ENCODE measurements at regions not wholly inside any gene's neighbourhood (a gene's known extent, or its start where the extent isn't known, plus 50 kb on each side); places are given as distances from the start of the nearest gene placed in this dataset.

- TF ChIP-seq, protein P1, sequence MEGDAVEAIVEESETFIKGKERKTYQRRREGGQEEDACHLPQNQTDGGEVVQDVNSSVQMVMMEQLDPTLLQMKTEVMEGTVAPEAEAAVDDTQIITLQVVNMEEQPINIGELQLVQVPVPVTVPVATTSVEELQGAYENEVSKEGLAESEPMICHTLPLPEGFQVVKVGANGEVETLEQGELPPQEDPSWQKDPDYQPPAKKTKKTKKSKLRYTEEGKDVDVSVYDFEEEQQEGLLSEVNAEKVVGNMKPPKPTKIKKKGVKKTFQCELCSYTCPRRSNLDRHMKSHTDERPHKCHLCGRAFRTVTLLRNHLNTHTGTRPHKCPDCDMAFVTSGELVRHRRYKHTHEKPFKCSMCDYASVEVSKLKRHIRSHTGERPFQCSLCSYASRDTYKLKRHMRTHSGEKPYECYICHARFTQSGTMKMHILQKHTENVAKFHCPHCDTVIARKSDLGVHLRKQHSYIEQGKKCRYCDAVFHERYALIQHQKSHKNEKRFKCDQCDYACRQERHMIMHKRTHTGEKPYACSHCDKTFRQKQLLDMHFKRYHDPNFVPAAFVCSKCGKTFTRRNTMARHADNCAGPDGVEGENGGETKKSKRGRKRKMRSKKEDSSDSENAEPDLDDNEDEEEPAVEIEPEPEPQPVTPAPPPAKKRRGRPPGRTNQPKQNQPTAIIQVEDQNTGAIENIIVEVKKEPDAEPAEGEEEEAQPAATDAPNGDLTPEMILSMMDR (IDR thresholded peaks at IDR 0.05), result no peak
- DNase-seq (ENCODE audit: low spot score), result no peak
- no peak overlapping the region for H3K4me3 ChIP-seq
- H3K27ac ChIP-seq, result no peak overlapping the region
These were observed 724.2 kb upstream of the REG3G start for GRCh38 chr2:78301166-78301789.

DNA sequence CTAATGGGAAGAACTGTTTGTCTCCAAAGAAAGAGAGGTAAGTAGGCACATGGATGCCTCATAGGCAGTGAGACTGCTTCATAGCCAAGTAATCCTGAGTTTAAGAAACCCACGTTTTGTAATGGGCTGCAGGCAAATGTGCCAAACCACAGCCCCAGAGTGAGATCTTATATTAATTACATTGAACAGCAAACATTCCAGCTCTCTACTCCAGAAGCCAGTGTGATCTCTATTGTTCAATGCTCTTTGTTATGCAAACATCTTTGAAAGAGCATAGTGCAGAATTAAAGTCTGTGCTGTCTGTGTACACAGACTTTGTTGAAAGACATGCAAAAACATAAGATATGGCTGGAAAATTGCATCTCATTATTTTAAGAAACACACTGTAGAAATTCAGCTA, 720.8 kb upstream of the REG3G start:
- DNase-seq (ENCODE audit: low spot score), result no peak
- Histone ChIP-seq H3K27ac (no peak overlapping the region), H3K4me3 (no peak overlapping the region)
- TF ChIP-seq, protein P1 (IDR thresholded peaks at IDR 0.05), result no peak

- TF ChIP-seq, protein P1 (IDR thresholded peaks at IDR 0.05), result no peak
- DNase-seq (ENCODE audit: low spot score), result no peak
- no peak overlapping the region for H3K27ac ChIP-seq
- H3K4me3 ChIP-seq, result no peak overlapping the region
These were observed 716.0 kb upstream of the REG3G start for GRCh38 chr2:78309460-78309859.

DNA sequence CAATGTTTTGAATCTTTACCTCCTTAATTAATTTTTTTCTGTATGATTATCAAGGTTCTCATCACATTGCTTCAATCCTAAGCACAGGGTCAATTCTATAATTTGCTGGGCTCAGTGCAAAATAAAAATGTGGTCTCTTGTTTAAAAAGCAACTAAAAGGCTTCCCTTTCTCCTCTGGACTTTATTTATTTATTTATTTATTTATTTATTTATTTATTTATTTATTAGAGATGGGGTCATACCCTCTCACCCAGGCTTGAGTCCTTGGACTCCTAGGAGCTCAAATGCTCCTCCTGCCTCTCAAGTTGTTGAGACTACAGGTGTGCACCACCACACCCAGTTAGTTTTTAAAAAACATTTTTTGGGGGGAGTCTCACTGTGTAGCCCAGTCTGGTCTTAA, 710.1 kb upstream of the REG3G start:
- no peak overlapping the region for H3K27ac ChIP-seq
- no peak for DNase-seq (ENCODE audit: low spot score)
- TF ChIP-seq, protein P1 (IDR thresholded peaks at IDR 0.05), result no peak
- H3K4me3 ChIP-seq, result no peak overlapping the region

DNA sequence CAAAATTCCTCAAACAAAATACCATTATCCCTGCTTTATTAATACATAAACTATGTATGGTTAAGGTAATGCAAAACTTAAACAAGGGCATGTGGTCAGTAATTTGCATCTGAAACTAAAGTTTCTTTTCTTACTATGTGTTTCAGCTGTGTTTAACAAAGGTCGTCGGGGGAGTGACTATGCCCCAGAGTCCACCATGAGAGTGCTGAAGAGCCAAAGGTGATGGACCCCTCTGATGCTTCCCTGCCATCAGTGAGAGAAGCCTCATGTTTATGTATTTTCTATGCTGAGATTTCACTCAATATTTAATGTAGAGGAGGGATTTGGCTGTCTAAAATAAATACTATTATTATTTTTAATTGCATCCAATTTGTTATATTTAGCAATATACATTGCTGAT, 707.2 kb upstream of the REG3G start:
- TF ChIP-seq, protein P1 (IDR thresholded peaks at IDR 0.05), result no peak
- Histone ChIP-seq H3K4me3 (no peak overlapping the region), H3K27ac (no peak overlapping the region)
- DNase-seq (ENCODE audit: low spot score), result no peak

GRCh38 chr2:78330193-78330592, 695.3 kb upstream of the REG3G start:
- TF ChIP-seq, protein P1 (IDR thresholded peaks at IDR 0.05), result no peak
- no peak overlapping the region for H3K27ac ChIP-seq
- no peak overlapping the region for H3K4me3 ChIP-seq
- no peak for DNase-seq (ENCODE audit: low spot score)

DNA sequence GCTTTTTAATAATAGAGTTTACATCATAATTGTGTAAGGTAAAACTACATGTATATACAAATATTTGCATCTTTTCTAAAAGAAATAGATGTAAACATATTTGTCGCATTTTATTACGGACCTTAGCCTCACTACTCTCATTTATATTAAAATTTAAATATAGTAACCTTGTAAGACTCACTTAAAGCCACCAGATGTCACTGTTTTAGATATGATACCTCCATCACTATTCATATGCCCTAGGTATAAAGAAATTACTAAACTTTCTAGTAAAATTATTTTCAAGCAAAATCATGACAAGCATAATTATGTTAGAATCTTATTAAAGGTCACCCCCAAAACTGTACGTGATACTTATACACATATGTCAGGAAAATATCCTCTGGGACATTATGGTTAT, 674.3 kb upstream of the REG3G start:
- DNase-seq (ENCODE audit: low spot score), result no peak
- TF ChIP-seq, protein P1 (IDR thresholded peaks at IDR 0.05), result no peak
- H3K27ac ChIP-seq, result no peak overlapping the region
- H3K4me3 ChIP-seq, result no peak overlapping the region

All from coronary artery (tissue), 2 donors.